ENCODE measurements at regions not wholly inside any gene's neighbourhood (a gene's known extent, or its start where the extent isn't known, plus 50 kb on each side); places are given as distances from the start of the nearest gene placed in this dataset.

- DNase-seq: no peak
Observed at GRCh38 chrX:39725928-39726619, 371.7 kb downstream of the BCOR start.

GRCh38 chrX:39726771-39727170 is 371.0 kb downstream of the BCOR start:
- DNase-seq: peak in 2 of 3 experiments; percentile 28 to 69

- DNase-seq: no peak
Observed at GRCh38 chrX:39728025-39728424, 369.7 kb downstream of the BCOR start.

GRCh38 chrX:39728852-39729598 is 368.7 kb downstream of the BCOR start:
- no peak for DNase-seq

GRCh38 chrX:39729981-39730661 is 367.6 kb downstream of the BCOR start:
- DNase-seq: no peak

GRCh38 chrX:39730662-39731329 is 367.0 kb downstream of the BCOR start:
- peak in 2 of 3 experiments; percentile 18 to 34 for DNase-seq

- no peak for DNase-seq
Observed at GRCh38 chrX:39731330-39731667, 366.5 kb downstream of the BCOR start.

GRCh38 chrX:39731735-39732134 is 366.0 kb downstream of the BCOR start:
- no peak for DNase-seq

GRCh38 chrX:39733745-39734144 is 364.0 kb downstream of the BCOR start:
- DNase-seq: no peak

- no peak for DNase-seq
Observed at GRCh38 chrX:39734174-39734776, 363.5 kb downstream of the BCOR start.

- DNase-seq: no peak
Observed at GRCh38 chrX:39736216-39737211, 361.2 kb downstream of the BCOR start.

GRCh38 chrX:39739585-39739984 is 358.2 kb downstream of the BCOR start:
- DNase-seq: no peak

GRCh38 chrX:39740078-39740477 is 357.7 kb downstream of the BCOR start:
- DNase-seq: no peak

GRCh38 chrX:39741904-39742303 is 355.9 kb downstream of the BCOR start:
- no peak for DNase-seq

GRCh38 chrX:39745818-39746217 is 351.9 kb downstream of the BCOR start:
- DNase-seq: no peak

- no peak for DNase-seq
Observed at GRCh38 chrX:39749135-39749534, 348.6 kb downstream of the BCOR start.

- no peak for DNase-seq
Observed at GRCh38 chrX:39749728-39750127, 348.0 kb downstream of the BCOR start.

- DNase-seq: no peak
Observed at GRCh38 chrX:39750256-39750790, 347.4 kb downstream of the BCOR start.

GRCh38 chrX:39750848-39751247 is 346.9 kb downstream of the BCOR start:
- no peak for DNase-seq

- peak in 1 of 3 experiments; percentile 24 for DNase-seq
Observed at GRCh38 chrX:39752815-39753214, 344.9 kb downstream of the BCOR start.

- DNase-seq: no peak
Observed at GRCh38 chrX:39753293-39753996, 344.3 kb downstream of the BCOR start.

All from NCI-H1417 (cell line).